Stimulated activated CD8-positive, alpha-beta memory T cell treated with anti-CD3 and anti-CD28 coated beads, Interleukin-2, amount 100 ng/mL, for 1 hour (primary cell): ENCODE measurements at regions not wholly inside any gene's neighbourhood (a gene's known extent, or its start where the extent isn't known, plus 50 kb on each side); places are given as distances from the start of the nearest gene placed in this dataset.
A peak's percentile ranks its signal among the peaks of the same experiment; 100 is the strongest.

Source experiments
- DNase-seq, 2 donors: peaks; one replicate each; pipeline ENCODE4 v3.0.0-alpha.2; 2020; ENCODE audit warnings: low read depth in 2 of 2

- DNase-seq = no peak
These were observed 65.0 kb upstream of the SLC2A12 start for GRCh38 chr6:134117409-134117808.

- DNase-seq = no peak
These were observed 63.3 kb upstream of the SLC2A12 start for GRCh38 chr6:134115715-134116074.

GRCh38 chr6:134114918-134115714 lies 62.7 kb upstream of the SLC2A12 start:
- no peak for DNase-seq

GRCh38 chr6:134114489-134114888 lies 62.1 kb upstream of the SLC2A12 start:
- DNase-seq = no peak

- no peak for DNase-seq
These were observed 59.3 kb upstream of the SLC2A12 start for GRCh38 chr6:134111726-134112125.

GRCh38 chr6:134111062-134111677 lies 58.7 kb upstream of the SLC2A12 start:
- peak in 1 of 2 donors; percentile 10 for DNase-seq

- DNase-seq = no peak
These were observed 54.3 kb upstream of the SLC2A12 start for GRCh38 chr6:134106702-134107101.

- no peak for DNase-seq
These were observed 53.5 kb upstream of the SLC2A12 start for GRCh38 chr6:134105940-134106339.

- DNase-seq = no peak
These were observed 50.6 kb upstream of the SLC2A12 start for GRCh38 chr6:134103006-134103405.
